Liver (tissue), 7 donors: ENCODE measurements at regions not wholly inside any gene's neighbourhood (a gene's known extent, or its start where the extent isn't known, plus 50 kb on each side); places are given as distances from the start of the nearest gene placed in this dataset.

Experiments used
- DNase-seq: peaks from one replicate; pipeline ENCODE4 v3.0.0-alpha.2; 2017; ENCODE audit warnings: low spot score
- H3K27ac ChIP-seq, 2 donors: one replicate each; pipeline ENCODE4 v1.7.0; 2013; ENCODE audit warnings: inconsistent platforms in 2 of 2, low read length in 2 of 2, control low read depth in 1 of 2, low read depth in 1 of 2, mild to moderate bottlenecking in 1 of 2
- H3K27me3 ChIP-seq, 4 donors: one replicate each; pipeline versions ENCODE4 v1.6.1 to v1.7.0; 2013; ENCODE audit warnings: low read length in 3 of 4, inconsistent platforms in 1 of 4, mild to moderate bottlenecking in 1 of 4, moderate library complexity in 1 of 4; ENCODE audit not compliant: control insufficient read depth in 4 of 4, insufficient read depth in 4 of 4
- H3K36me3 ChIP-seq, 4 donors: one replicate each; pipeline versions ENCODE4 v1.6.1 to v1.7.0; 2013; ENCODE audit warnings: low read length in 3 of 4, mild to moderate bottlenecking in 3 of 4, low read depth in 1 of 4, moderate library complexity in 1 of 4; ENCODE audit not compliant: control insufficient read depth in 4 of 4, insufficient read depth in 3 of 4
- H3K4me1 ChIP-seq, 4 donors: one replicate each; pipeline versions ENCODE4 v1.6.1 to v1.7.0; 2013; ENCODE audit warnings: low read length in 3 of 4, mild to moderate bottlenecking in 3 of 4, moderate library complexity in 1 of 4; ENCODE audit not compliant: control insufficient read depth in 4 of 4, insufficient read depth in 4 of 4
- H3K4me3 ChIP-seq, 3 donors: one replicate each; pipeline versions ENCODE4 v1.6.1 to v1.7.0; 2013; ENCODE audit warnings: low read length in 3 of 3, control low read depth in 1 of 3, low read depth in 1 of 3, mild to moderate bottlenecking in 1 of 3
- H3K9ac ChIP-seq, 2 donors: one replicate each; pipeline ENCODE4 v1.7.0; 2013; ENCODE audit warnings: low read length in 2 of 2, mild to moderate bottlenecking in 2 of 2, moderate library complexity in 2 of 2, control low read depth in 1 of 2, low read depth in 1 of 2
- H3K9me3 ChIP-seq, 4 donors: one replicate each; pipeline versions ENCODE4 v1.6.1 to v1.7.0; 2013; ENCODE audit warnings: low read length in 3 of 4; ENCODE audit not compliant: control insufficient read depth in 4 of 4
- ATF3 ChIP-seq: IDR thresholded peaks from 2 replicates; pipeline ENCODE4 v1.6.1; 2016; ENCODE audit warnings: antibody characterized with exemption
- FOXA1 ChIP-seq: IDR thresholded peaks from 2 replicates; pipeline ENCODE4 v1.6.1; 2016; ENCODE audit warnings: antibody characterized with exemption
- FOXA2 ChIP-seq: IDR thresholded peaks from 2 replicates; pipeline ENCODE4 v1.6.1; 2016; ENCODE audit warnings: antibody characterized with exemption
- GABPA ChIP-seq, 2 donors: IDR thresholded peaks in 1 of 2; conservative IDR thresholded peaks in 1 of 2; 2 replicates each; pipeline ENCODE4 v1.6.1; 2016; ENCODE audit warnings: antibody characterized with exemption in 2 of 2, mild to moderate bottlenecking in 1 of 2, moderate library complexity in 1 of 2
- HNF4A ChIP-seq, 2 donors: conservative IDR thresholded peaks; 2 replicates each; pipeline ENCODE4 v1.6.1; 2016; ENCODE audit warnings: antibody characterized with exemption in 2 of 2, mild to moderate bottlenecking in 2 of 2
- HNF4G ChIP-seq: IDR thresholded peaks from 2 replicates; pipeline ENCODE4 v1.6.1; 2016; ENCODE audit warnings: antibody characterized with exemption
- JUND ChIP-seq, 2 donors: IDR thresholded peaks; 2 replicates each; pipeline ENCODE4 v1.6.1; 2016; ENCODE audit warnings: antibody characterized with exemption in 2 of 2
- MAX ChIP-seq: IDR thresholded peaks from 2 replicates; pipeline ENCODE4 v1.6.1; 2016; ENCODE audit warnings: antibody characterized with exemption
- RAD21 ChIP-seq, 2 donors: IDR thresholded peaks; 2 replicates each; pipeline ENCODE4 v1.6.1; 2016; ENCODE audit warnings: antibody characterized with exemption in 2 of 2, mild to moderate bottlenecking in 2 of 2
- REST ChIP-seq: IDR thresholded peaks from 2 replicates; pipeline ENCODE4 v1.6.1; 2016; ENCODE audit warnings: antibody characterized with exemption, mild to moderate bottlenecking
- RXRA ChIP-seq, 2 donors: IDR thresholded peaks; 2 replicates each; pipeline ENCODE4 v1.6.1; 2017 to 2018; ENCODE audit warnings: antibody characterized with exemption in 2 of 2, mild to moderate bottlenecking in 1 of 2
- SP1 ChIP-seq: IDR thresholded peaks from 2 replicates; pipeline ENCODE4 v1.6.1; 2018; ENCODE audit warnings: antibody characterized with exemption, mild to moderate bottlenecking
- YY1 ChIP-seq: IDR thresholded peaks from 2 replicates; pipeline ENCODE4 v1.6.1; 2016; ENCODE audit warnings: antibody characterized with exemption, mild to moderate bottlenecking
- ZBTB33 ChIP-seq: IDR thresholded peaks from 2 replicates; pipeline ENCODE4 v1.6.1; 2016; ENCODE audit warnings: antibody characterized with exemption
- WGBS: extraction: QIAGEN DNeasy Blood & Tissue Kit; methylation state at CpG from one replicate; pipeline ENCODE4 v1.1.7; 2013; 5-methylcytosine and 5-hydroxymethylcytosine counted together
- donor health status: healthy.
- donor health status: healthy.
- donor health status: healthy.
- donor health status: healthy.

GRCh38 chr11:134640536-134640935 is 228.5 kb upstream of the B3GAT1 start (continued):
- TF ChIP-seq ATF3: no peak
- TF ChIP-seq JUND (IDR thresholded peaks at IDR 0.05): no peak
- no peak for TF ChIP-seq HNF4A (conservative IDR thresholded peaks at IDR 0.05)
- TF ChIP-seq RXRA (IDR thresholded peaks at IDR 0.05): no peak
- TF ChIP-seq FOXA1: no peak

GRCh38 chr11:134639586-134640330 is 227.7 kb upstream of the B3GAT1 start:
- no peaks in the 10 kb centered on the region for H3K4me1 ChIP-seq
- no peak for DNase-seq
- peaks cover 0 to 5% (median 0%) of the 10 kb centered on the region in 4 donors for H3K27me3 ChIP-seq
- H3K27ac ChIP-seq: no peak overlapping the region
- no peak overlapping the region for H3K4me3 ChIP-seq
- TF ChIP-seq REST (no peak), FOXA1 (no peak), GABPA (IDR thresholded peaks at IDR 0.05 in 1 of 2, conservative IDR thresholded peaks at IDR 0.05 in 1 of 2) (no peak), RXRA (IDR thresholded peaks at IDR 0.05) (no peak)
- no peaks in the 10 kb centered on the region for H3K9me3 ChIP-seq
- 86% methylated on average over 15 of the region's 15 CpGs for WGBS
- no peak overlapping the region for H3K9ac ChIP-seq
- H3K36me3 ChIP-seq: no peaks in the 10 kb centered on the region

- Histone ChIP-seq H3K4me3 (no peak overlapping the region), H3K36me3 (no peaks in the 10 kb centered on the region), H3K9ac (no peak overlapping the region), H3K27me3 (peaks cover 0 to 5% (median 0%) of the 10 kb centered on the region in 4 donors), H3K4me1 (no peaks in the 10 kb centered on the region), H3K27ac (no peak overlapping the region), H3K9me3 (no peaks in the 10 kb centered on the region)
- no peak for TF ChIP-seq RXRA (IDR thresholded peaks at IDR 0.05)
- no peak for TF ChIP-seq HNF4A (conservative IDR thresholded peaks at IDR 0.05)
- TF ChIP-seq ZBTB33: no peak
- no peak for TF ChIP-seq ATF3
- TF ChIP-seq REST: no peak
- no peak for TF ChIP-seq HNF4G
- no peak for TF ChIP-seq YY1
- TF ChIP-seq SP1: no peak
- TF ChIP-seq FOXA1: no peak
- TF ChIP-seq MAX: no peak
- TF ChIP-seq RAD21 (IDR thresholded peaks at IDR 0.05): no peak
- TF ChIP-seq FOXA2: no peak
- WGBS: 79% methylated on average over 10 of the region's 10 CpGs
- no peak for DNase-seq
These were observed 226.9 kb upstream of the B3GAT1 start for GRCh38 chr11:134638796-134639430.
